ENCODE measurements at regions not wholly inside any gene's neighbourhood (a gene's known extent, or its start where the extent isn't known, plus 50 kb on each side); places are given as distances from the start of the nearest gene placed in this dataset.

DNA sequence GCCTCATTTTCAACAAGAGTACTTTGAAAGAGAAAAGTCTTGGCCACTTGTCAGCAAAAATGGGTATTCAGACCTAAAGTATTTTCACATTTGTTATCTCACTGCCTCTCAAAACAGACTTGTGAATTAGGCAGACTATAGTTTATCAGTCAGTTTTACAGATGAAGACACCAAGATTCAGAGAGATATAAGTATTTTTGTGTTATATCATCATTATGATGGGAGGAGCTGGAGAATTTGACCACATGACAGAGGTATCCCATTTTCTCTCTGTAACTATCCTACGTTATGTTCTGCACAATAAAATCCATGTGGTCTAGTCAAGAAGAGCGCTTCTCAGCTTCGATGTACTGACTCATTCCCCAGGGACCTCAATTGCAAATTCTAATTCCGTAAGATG lies 213.7 kb downstream of the MYCN start:
- Histone ChIP-seq H3K36me3 (replicated peaks in 1 of 2; ENCODE audit: control insufficient read depth in 1 of 2, insufficient read depth in 2 of 2, low read length in 1 of 2) (no peaks in the 10 kb centered on the region), H3K9ac (no peak overlapping the region), H3K4me1 (ENCODE audit: control insufficient read depth in 1 of 2, insufficient read depth in 2 of 2, low read depth in 1 of 2, low read length in 1 of 2) (no peaks in the 10 kb centered on the region), H3K9me3 (no peaks in the 10 kb centered on the region; the same call in 1 of the 2 replicates), H2AFZ (ENCODE audit: low read depth) (no peak overlapping the region), H3K4me2 (no peak overlapping the region), H3K27me3 (ENCODE audit: insufficient read depth) (no peaks in the 10 kb centered on the region), H4K20me1 (ENCODE audit: insufficient read depth) (no peaks in the 10 kb centered on the region), H3K9me2 (no peaks in the 10 kb centered on the region), H3F3A (replicated peaks; ENCODE audit: insufficient read depth) (no peaks in the 10 kb centered on the region), H3K79me2 (ENCODE audit: insufficient read depth) (no peaks in the 10 kb centered on the region), H3K27ac (ENCODE audit: low read depth in 2 of 2, low read length in 1 of 2) (no peak overlapping the region), H3K4me3 (ENCODE audit: low read depth in 2 of 2, low read length in 1 of 2) (no peak overlapping the region)
- WGBS (ENCODE audit: low lambda C conversion rate): 20% methylated on average over 4 of the region's 4 CpGs
- DNase-seq: no peak
- TF ChIP-seq SIN3A (IDR thresholded peaks at IDR 0.05; ENCODE audit: borderline replicate concordance, low read depth, low read length): no peak
- no peak for TF ChIP-seq FOXM1 (IDR thresholded peaks at IDR 0.05; ENCODE audit: low read depth)
- TF ChIP-seq NFIC (IDR thresholded peaks at IDR 0.05; ENCODE audit: borderline replicate concordance): no peak
- TF ChIP-seq MEF2A (IDR thresholded peaks at IDR 0.05; ENCODE audit: borderline replicate concordance, low read depth): no peak
- no peak for TF ChIP-seq RAD21 (IDR thresholded peaks at IDR 0.05; ENCODE audit: low read length)
- no peak for TF ChIP-seq TCF12 (IDR thresholded peaks at IDR 0.05)
- TF ChIP-seq RCOR1 (IDR thresholded peaks at IDR 0.05; ENCODE audit: low read length): no peak
- POLR2A ChIA-PET: no interaction called here
- CTCF ChIA-PET: interaction anchor here (1.1 kb wide), 1 partner anchor 17 kb away, joined by 3 read pairs; no protein-coding TSS in a partner anchor

DNA sequence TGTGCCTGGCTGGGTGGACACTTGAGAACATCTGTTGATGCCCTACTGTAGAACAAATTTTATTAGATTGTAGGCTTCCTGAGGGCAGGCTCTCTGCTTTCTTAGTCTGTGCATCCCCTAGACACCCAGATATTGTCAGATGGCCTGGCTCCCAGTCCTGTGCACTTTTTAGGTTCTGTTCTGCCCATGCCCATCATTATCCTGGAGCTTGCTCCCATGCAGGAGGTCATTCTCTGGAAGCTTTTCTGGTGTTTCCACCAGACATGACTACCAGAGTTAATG lies 213.3 kb downstream of the MYCN start:
- Histone ChIP-seq H3K27ac (ENCODE audit: low read depth in 2 of 2, low read length in 1 of 2) (no peak overlapping the region), H3K4me1 (ENCODE audit: control insufficient read depth in 1 of 2, insufficient read depth in 2 of 2, low read depth in 1 of 2, low read length in 1 of 2) (no peaks in the 10 kb centered on the region), H3K36me3 (replicated peaks in 1 of 2; ENCODE audit: control insufficient read depth in 1 of 2, insufficient read depth in 2 of 2, low read length in 1 of 2) (no peaks in the 10 kb centered on the region), H3K27me3 (ENCODE audit: insufficient read depth) (no peaks in the 10 kb centered on the region), H3K9me3 (no peaks in the 10 kb centered on the region; the same call in 1 of the 2 replicates), H2AFZ (ENCODE audit: low read depth) (no peak overlapping the region), H3K4me2 (no peak overlapping the region), H4K20me1 (ENCODE audit: insufficient read depth) (no peaks in the 10 kb centered on the region), H3K79me2 (ENCODE audit: insufficient read depth) (no peaks in the 10 kb centered on the region), H3K4me3 (ENCODE audit: low read depth in 2 of 2, low read length in 1 of 2) (no peak overlapping the region), H3K9ac (no peak overlapping the region), H3F3A (replicated peaks; ENCODE audit: insufficient read depth) (no peaks in the 10 kb centered on the region), H3K9me2 (no peaks in the 10 kb centered on the region)
- DNase-seq: no peak
- ChIA-PET CTCF (interaction anchor here (0.8 to 1.9 kb wide), 4 partner anchors 18 to 49 kb away, joined by 3 to 6 read pairs (median 4); no protein-coding TSS in a partner anchor), POLR2A (no interaction called here)
- no peak for TF ChIP-seq YY1 (IDR thresholded peaks at IDR 0.05; ENCODE audit: low read depth)
- TF ChIP-seq, protein P1, sequence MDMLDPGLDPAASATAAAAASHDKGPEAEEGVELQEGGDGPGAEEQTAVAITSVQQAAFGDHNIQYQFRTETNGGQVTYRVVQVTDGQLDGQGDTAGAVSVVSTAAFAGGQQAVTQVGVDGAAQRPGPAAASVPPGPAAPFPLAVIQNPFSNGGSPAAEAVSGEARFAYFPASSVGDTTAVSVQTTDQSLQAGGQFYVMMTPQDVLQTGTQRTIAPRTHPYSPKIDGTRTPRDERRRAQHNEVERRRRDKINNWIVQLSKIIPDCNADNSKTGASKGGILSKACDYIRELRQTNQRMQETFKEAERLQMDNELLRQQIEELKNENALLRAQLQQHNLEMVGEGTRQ (IDR thresholded peaks at IDR 0.05; ENCODE audit: borderline replicate concordance, low read depth, low read length): no peak

GRCh38 chr2:16152928-16153753 lies 212.8 kb downstream of the MYCN start:
- Histone ChIP-seq H3F3A (replicated peaks; ENCODE audit: insufficient read depth) (no peaks in the 10 kb centered on the region), H3K79me2 (ENCODE audit: insufficient read depth) (no peaks in the 10 kb centered on the region), H3K9me3 (no peaks in the 10 kb centered on the region; the same call in 1 of the 2 replicates), H3K27ac (ENCODE audit: low read depth in 2 of 2, low read length in 1 of 2) (no peak overlapping the region), H3K36me3 (replicated peaks in 1 of 2; ENCODE audit: control insufficient read depth in 1 of 2, insufficient read depth in 2 of 2, low read length in 1 of 2) (no peaks in the 10 kb centered on the region), H3K4me1 (ENCODE audit: control insufficient read depth in 1 of 2, insufficient read depth in 2 of 2, low read depth in 1 of 2, low read length in 1 of 2) (no peaks in the 10 kb centered on the region), H3K9me2 (no peaks in the 10 kb centered on the region), H3K4me2 (no peak overlapping the region), H4K20me1 (ENCODE audit: insufficient read depth) (no peaks in the 10 kb centered on the region), H3K27me3 (ENCODE audit: insufficient read depth) (no peaks in the 10 kb centered on the region), H3K9ac (no peak overlapping the region), H2AFZ (ENCODE audit: low read depth) (no peak overlapping the region), H3K4me3 (ENCODE audit: low read depth in 2 of 2, low read length in 1 of 2) (no peak overlapping the region)
- WGBS (ENCODE audit: low lambda C conversion rate): 24% methylated on average over 3 of the region's 3 CpGs
- CTCF ChIA-PET: interaction anchor here (0.8 to 1.9 kb wide), 3 partner anchors 20 to 48 kb away, joined by 4 to 6 read pairs (median 4); no protein-coding TSS in a partner anchor
- no peak for DNase-seq
- TF ChIP-seq FOXJ3 (CRISPR knock-in tag; IDR thresholded peaks at IDR 0.05) (no peak), GABPA (IDR thresholded peaks at IDR 0.05; ENCODE audit: low read depth) (no peak), JUND (IDR thresholded peaks at IDR 0.05) (no peak), RCOR1 (IDR thresholded peaks at IDR 0.05; ENCODE audit: low read length) (no peak)
- POLR2A ChIA-PET: no interaction called here
